H9 (cell line): ENCODE measurements at regions not wholly inside any gene's neighbourhood (a gene's known extent, or its start where the extent isn't known, plus 50 kb on each side); places are given as distances from the start of the nearest gene placed in this dataset.

ENCODE experiments used
- DNase-seq: peaks from one replicate; pipeline ENCODE4 v3.0.0-alpha.2; 2017
- H2AFZ ChIP-seq: one replicate; pipeline ENCODE4 v1.6.1; 2013; ENCODE audit warnings: mild to moderate bottlenecking, low read length, control low read depth, moderate library complexity
- H2AK5ac ChIP-seq: 2 replicates; pipeline ENCODE4 v1.6.1; 2013; ENCODE audit warnings: low read length, control low read depth, mixed read lengths; ENCODE audit not compliant: insufficient read length
- H2BK120ac ChIP-seq: one replicate; pipeline ENCODE4 v1.6.1; 2013; ENCODE audit warnings: low read depth, mild to moderate bottlenecking, low read length, control low read depth, inconsistent platforms; ENCODE audit not compliant: poor library complexity, severe bottlenecking
- H2BK12ac ChIP-seq: 2 replicates; pipeline ENCODE4 v1.6.1; 2013; ENCODE audit warnings: low read length, control low read depth, mixed read lengths, low read depth; ENCODE audit not compliant: insufficient read length
- H2BK15ac ChIP-seq: 2 replicates; pipeline ENCODE4 v1.6.1; 2013; ENCODE audit warnings: low read depth, low read length, control low read depth
- H2BK20ac ChIP-seq: one replicate; pipeline ENCODE4 v1.6.1; 2013; ENCODE audit warnings: low read depth, mild to moderate bottlenecking, low read length, control low read depth, inconsistent platforms; ENCODE audit not compliant: poor library complexity, severe bottlenecking
- H2BK5ac ChIP-seq: 2 replicates; pipeline ENCODE4 v1.6.1; 2013; ENCODE audit warnings: low read length, control low read depth, mixed read lengths; ENCODE audit not compliant: insufficient read length
- H3K14ac ChIP-seq: 2 replicates; pipeline ENCODE4 v1.6.1; 2013; ENCODE audit warnings: low read length, control low read depth; ENCODE audit not compliant: insufficient read depth
- H3K18ac ChIP-seq: 2 replicates; pipeline ENCODE4 v1.6.1; 2013; ENCODE audit warnings: low read depth, mild to moderate bottlenecking, mixed read lengths, low read length, control low read depth; ENCODE audit not compliant: insufficient read length
- H3K23ac ChIP-seq: 2 replicates; pipeline ENCODE4 v1.6.1; 2013; ENCODE audit warnings: low read length, control low read depth, mixed read lengths, low read depth; ENCODE audit not compliant: insufficient read length
- H3K23me2 ChIP-seq: 2 replicates; pipeline ENCODE4 v1.6.1; 2013; ENCODE audit warnings: low read depth, mild to moderate bottlenecking, mixed read lengths, low read length, control low read depth; ENCODE audit not compliant: insufficient read length, poor library complexity, severe bottlenecking
- H3K27ac ChIP-seq: 2 replicates; pipeline ENCODE4 v1.5.1; 2013; ENCODE audit warnings: low read length, control low read depth, mixed read lengths, low read depth; ENCODE audit not compliant: insufficient read length
- H3K27me3 ChIP-seq: 2 replicates; pipeline ENCODE4 v1.6.1; 2013; ENCODE audit warnings: low read length, control low read depth, inconsistent platforms; ENCODE audit not compliant: insufficient read depth
- H3K4ac ChIP-seq: 2 replicates; pipeline ENCODE4 v1.6.1; 2013; ENCODE audit warnings: low read depth, mild to moderate bottlenecking, control low read depth, inconsistent platforms, low read length, moderate library complexity
- H3K4me1 ChIP-seq: 2 replicates; pipeline ENCODE4 v1.6.1; 2013; ENCODE audit warnings: low read length, control low read depth, inconsistent platforms; ENCODE audit not compliant: insufficient read depth
- H3K4me2 ChIP-seq: 2 replicates; pipeline ENCODE4 v1.6.1; 2013; ENCODE audit warnings: low read length, control low read depth, mixed read lengths; ENCODE audit not compliant: insufficient read length, insufficient read depth
- H3K56ac ChIP-seq: 2 replicates; pipeline ENCODE4 v1.6.1; 2013; ENCODE audit warnings: low read depth, mild to moderate bottlenecking, mixed read lengths, low read length, control low read depth; ENCODE audit not compliant: insufficient read length
- H3K79me1 ChIP-seq: 2 replicates; pipeline ENCODE4 v1.6.1; 2013; ENCODE audit warnings: low read depth, mild to moderate bottlenecking, moderate library complexity, low read length, control low read depth, inconsistent platforms; ENCODE audit not compliant: insufficient read depth, poor library complexity, severe bottlenecking
- H3K79me2 ChIP-seq: 2 replicates; pipeline ENCODE4 v1.6.1; 2013; ENCODE audit warnings: low read length, control low read depth, inconsistent platforms; ENCODE audit not compliant: insufficient read depth
- H3K9ac ChIP-seq: 2 replicates; pipeline ENCODE4 v1.6.1; 2013; ENCODE audit warnings: low read length, control low read depth, mixed read lengths; ENCODE audit not compliant: insufficient read length; ENCODE audit errors: extremely low read depth
- H3K9me3 ChIP-seq: one replicate; pipeline ENCODE4 v1.6.1; 2013; ENCODE audit warnings: low read depth, low read length, inconsistent platforms; ENCODE audit not compliant: control insufficient read depth
- H3T11ph ChIP-seq: one replicate; pipeline ENCODE4 v1.6.1; 2013; ENCODE audit warnings: mild to moderate bottlenecking, low read length, control low read depth, inconsistent platforms
- H4K20me1 ChIP-seq: one replicate; pipeline ENCODE4 v1.6.1; 2013; ENCODE audit not compliant: control insufficient read depth, insufficient read length, insufficient read depth
- H4K5ac ChIP-seq: 2 replicates; pipeline ENCODE4 v1.6.1; 2013; ENCODE audit warnings: low read depth, mild to moderate bottlenecking, mixed read lengths, low read length, control low read depth; ENCODE audit not compliant: insufficient read length
- H4K8ac ChIP-seq: replicated peaks from 2 replicates; pipeline ENCODE4 v1.6.1; 2013; ENCODE audit warnings: low read length, control low read depth, mixed read lengths, low read depth; ENCODE audit not compliant: insufficient read length
- H4K91ac ChIP-seq: 2 replicates; pipeline ENCODE4 v1.6.1; 2013; ENCODE audit warnings: low read depth, mild to moderate bottlenecking, moderate library complexity, mixed read lengths, low read length, control low read depth; ENCODE audit not compliant: insufficient read length
- H3K27ac Mint-ChIP-seq, 3 experiments: 2 replicates in 2 of 3; 3 replicates in 1 of 3; pipeline ENCODE4 v1.8.0; 2020 to 2021; ENCODE audit warnings: mixed read lengths in 3 of 3, mild to moderate bottlenecking in 1 of 3, moderate library complexity in 1 of 3
- H3K27me3 Mint-ChIP-seq: 2 replicates; pipeline ENCODE4 v1.8.0; 2021; ENCODE audit warnings: low read depth, mild to moderate bottlenecking, moderate library complexity, mixed read lengths
- H3K36me3 Mint-ChIP-seq, 3 experiments: 2 replicates in 2 of 3; 3 replicates in 1 of 3; pipeline ENCODE4 v1.8.0; 2020 to 2021; ENCODE audit warnings: low read depth in 3 of 3, mixed read lengths in 3 of 3; ENCODE audit not compliant: insufficient read depth in 1 of 3
- H3K4me1 Mint-ChIP-seq, 2 experiments: 2 replicates each; pipeline ENCODE4 v1.8.0; 2020; ENCODE audit warnings: mixed read lengths in 2 of 2
- H3K4me3 Mint-ChIP-seq, 2 experiments: 2 replicates in 1 of 2; 3 replicates in 1 of 2; pipeline ENCODE4 v1.8.0; 2020 to 2021; ENCODE audit warnings: mild to moderate bottlenecking in 2 of 2, mixed read lengths in 2 of 2, moderate library complexity in 1 of 2
- H3K9me3 Mint-ChIP-seq, 2 experiments: 2 replicates in 1 of 2; 3 replicates in 1 of 2; pipeline ENCODE4 v1.8.0; 2020; ENCODE audit warnings: mild to moderate bottlenecking in 2 of 2, mixed read lengths in 2 of 2, moderate library complexity in 1 of 2
- WGBS: extraction: QIAGEN DNeasy Blood & Tissue Kit; methylation state at CpG from one replicate; pipeline ENCODE4 v1.1.7; 2013; ENCODE audit warnings: missing lambda C conversion rate, low lambda C conversion rate, mixed read lengths; ENCODE audit not compliant: insufficient read length; ENCODE audit errors: extremely low coverage; 5-methylcytosine and 5-hydroxymethylcytosine counted together
- TF ChIP-seq, protein P1 (sequence below): fragments of 200-600 bp; sonication (generic); conservative IDR thresholded peaks from 3 replicates; pipeline ENCODE4 v1.8.0; 2021; ENCODE audit warnings: antibody characterized with exemption, mild to moderate bottlenecking

- Histone ChIP-seq H3K23me2 (no peaks in the 10 kb centered on the region), H2BK120ac (no peak overlapping the region), H3K56ac (no peak overlapping the region), H2BK5ac (no peak overlapping the region), H4K8ac (no peak overlapping the region), H3K4me1 (no peaks in the 10 kb centered on the region), H3K14ac (no peak overlapping the region), H3K23ac (no peak overlapping the region), H3K9ac (no peak overlapping the region), H3K27me3 (no peaks in the 10 kb centered on the region), H3T11ph (no peak overlapping the region), H3K4me2 (no peak overlapping the region), H3K9me3 (peaks cover 48% of the 10 kb centered on the region), H3K4ac (no peak overlapping the region), H4K20me1 (no peaks in the 10 kb centered on the region), H2BK15ac (no peak overlapping the region), H2AFZ (no peak overlapping the region), H4K5ac (no peak overlapping the region), H3K79me1 (no peaks in the 10 kb centered on the region), H4K91ac (no peak overlapping the region), H3K79me2 (no peaks in the 10 kb centered on the region), H2BK12ac (no peak overlapping the region), H2BK20ac (no peak overlapping the region), H3K18ac (no peak overlapping the region), H2AK5ac (no peak overlapping the region), H3K27ac (no peak overlapping the region)
- Mint-ChIP-seq H3K27ac (no peak overlapping the region), H3K36me3 (peaks cover 6 to 25% (median 16%) of the 10 kb centered on the region in 3 experiments; a peak in 6 of 7 replicates), H3K9me3 (peaks cover 61 to 64% of the 10 kb centered on the region in 2 experiments), H3K4me3 (no peak overlapping the region), H3K27me3 (peaks cover 1% of the 10 kb centered on the region; the same call in 1 of the 2 replicates), H3K4me1 (no peaks in the 10 kb centered on the region)
- no peak for DNase-seq
- WGBS, result no CpG with 5 or more reads among the region's 4 CpGs
- TF ChIP-seq, protein P1, sequence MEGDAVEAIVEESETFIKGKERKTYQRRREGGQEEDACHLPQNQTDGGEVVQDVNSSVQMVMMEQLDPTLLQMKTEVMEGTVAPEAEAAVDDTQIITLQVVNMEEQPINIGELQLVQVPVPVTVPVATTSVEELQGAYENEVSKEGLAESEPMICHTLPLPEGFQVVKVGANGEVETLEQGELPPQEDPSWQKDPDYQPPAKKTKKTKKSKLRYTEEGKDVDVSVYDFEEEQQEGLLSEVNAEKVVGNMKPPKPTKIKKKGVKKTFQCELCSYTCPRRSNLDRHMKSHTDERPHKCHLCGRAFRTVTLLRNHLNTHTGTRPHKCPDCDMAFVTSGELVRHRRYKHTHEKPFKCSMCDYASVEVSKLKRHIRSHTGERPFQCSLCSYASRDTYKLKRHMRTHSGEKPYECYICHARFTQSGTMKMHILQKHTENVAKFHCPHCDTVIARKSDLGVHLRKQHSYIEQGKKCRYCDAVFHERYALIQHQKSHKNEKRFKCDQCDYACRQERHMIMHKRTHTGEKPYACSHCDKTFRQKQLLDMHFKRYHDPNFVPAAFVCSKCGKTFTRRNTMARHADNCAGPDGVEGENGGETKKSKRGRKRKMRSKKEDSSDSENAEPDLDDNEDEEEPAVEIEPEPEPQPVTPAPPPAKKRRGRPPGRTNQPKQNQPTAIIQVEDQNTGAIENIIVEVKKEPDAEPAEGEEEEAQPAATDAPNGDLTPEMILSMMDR, result no peak
Measured at GRCh38 chr15:19992428-19992827, 549.2 kb downstream of the GOLGA6L6 start.
